GM19395 (cell line): ENCODE measurements at regions not wholly inside any gene's neighbourhood (a gene's known extent, or its start where the extent isn't known, plus 50 kb on each side); places are given as distances from the start of the nearest gene placed in this dataset.
"Not testable (repeated sequence)": the region's sequence is repeated elsewhere in the genome, so short reads cannot be mapped to it uniquely, and the experiment has no call there.

ENCODE experiments used
- ATAC-seq: cut with Tn5 transposase; IDR thresholded peaks from one replicate; pipeline ENCODE4 v1.9.1; 2021; ENCODE audit warnings: mild to moderate bottlenecking, moderate library complexity; ENCODE audit not compliant: unreplicated experiment

- no peak for ATAC-seq
Observed at GRCh38 chr2:2734308-2734707, 403.2 kb upstream of the MYT1L start.

- no peak for ATAC-seq
Observed at GRCh38 chr2:2733818-2734217, 402.7 kb upstream of the MYT1L start.

GRCh38 chr2:2732331-2733119 is 401.4 kb upstream of the MYT1L start:
- no peak for ATAC-seq

- ATAC-seq = no peak
Observed at GRCh38 chr2:2731816-2732284, 400.8 kb upstream of the MYT1L start.

GRCh38 chr2:2731101-2731815 is 400.2 kb upstream of the MYT1L start:
- no peak for ATAC-seq

GRCh38 chr2:2730301-2730833 is 399.3 kb upstream of the MYT1L start:
- ATAC-seq = no peak

- no peak for ATAC-seq
Observed at GRCh38 chr2:2729246-2729645, 398.2 kb upstream of the MYT1L start.

- no peak for ATAC-seq
Observed at GRCh38 chr2:2728635-2729034, 397.6 kb upstream of the MYT1L start.

- no peak for ATAC-seq
Observed at GRCh38 chr2:2727876-2728511, 396.9 kb upstream of the MYT1L start.

- ATAC-seq = no peak
Observed at GRCh38 chr2:2726163-2726562, 395.1 kb upstream of the MYT1L start.

GRCh38 chr2:2723064-2723463 is 392.0 kb upstream of the MYT1L start:
- no peak for ATAC-seq

GRCh38 chr2:2721296-2721835 is 390.3 kb upstream of the MYT1L start:
- ATAC-seq = no peak

- ATAC-seq = not testable (repeated sequence)
Observed at GRCh38 chr2:2720806-2721205, 389.7 kb upstream of the MYT1L start.

GRCh38 chr2:2720351-2720750 is 389.3 kb upstream of the MYT1L start:
- no peak for ATAC-seq

GRCh38 chr2:2719781-2720180 is 388.7 kb upstream of the MYT1L start:
- ATAC-seq = no peak

- no peak for ATAC-seq
Observed at GRCh38 chr2:2719015-2719414, 387.9 kb upstream of the MYT1L start.

- no peak for ATAC-seq
Observed at GRCh38 chr2:2717406-2717805, 386.3 kb upstream of the MYT1L start.

GRCh38 chr2:2716771-2717170 is 385.7 kb upstream of the MYT1L start:
- no peak for ATAC-seq

- ATAC-seq = no peak
Observed at GRCh38 chr2:2715036-2715818, 384.2 kb upstream of the MYT1L start.

GRCh38 chr2:2714408-2714807 is 383.3 kb upstream of the MYT1L start:
- ATAC-seq = no peak

- no peak for ATAC-seq
Observed at GRCh38 chr2:2709431-2709770, 378.3 kb upstream of the MYT1L start.
